PC-3 (cell line): ENCODE measurements at regions not wholly inside any gene's neighbourhood (a gene's known extent, or its start where the extent isn't known, plus 50 kb on each side); places are given as distances from the start of the nearest gene placed in this dataset.

Source experiments
- EZH2 ChIP-seq: fragments of 300-600 bp; sonication (generic); IDR thresholded peaks from one replicate; pipeline ENCODE4 v1.6.1; 2017; ENCODE audit warnings: antibody characterized with exemption, mild to moderate bottlenecking, low read length; ENCODE audit not compliant: unreplicated experiment
- EZH2phosphoT487 ChIP-seq: fragments of 300-600 bp; sonication (generic); IDR thresholded peaks from 2 replicates; pipeline ENCODE4 v1.6.1; 2018; ENCODE audit warnings: mild to moderate bottlenecking, antibody characterized with exemption, low read length, borderline replicate concordance
- TF ChIP-seq, protein P1 (sequence below): fragments of 300-600 bp; sonication (generic); conservative IDR thresholded peaks from 2 replicates; pipeline ENCODE4 v1.5.1; 2017; ENCODE audit warnings: antibody characterized with exemption, low read depth, mild to moderate bottlenecking, low read length

GRCh38 chrX:144297221-144297620 lies 413.4 kb downstream of the UBE2NL start:
- TF ChIP-seq EZH2phosphoT487 (no peak), EZH2 (no peak)
- TF ChIP-seq, protein P1, sequence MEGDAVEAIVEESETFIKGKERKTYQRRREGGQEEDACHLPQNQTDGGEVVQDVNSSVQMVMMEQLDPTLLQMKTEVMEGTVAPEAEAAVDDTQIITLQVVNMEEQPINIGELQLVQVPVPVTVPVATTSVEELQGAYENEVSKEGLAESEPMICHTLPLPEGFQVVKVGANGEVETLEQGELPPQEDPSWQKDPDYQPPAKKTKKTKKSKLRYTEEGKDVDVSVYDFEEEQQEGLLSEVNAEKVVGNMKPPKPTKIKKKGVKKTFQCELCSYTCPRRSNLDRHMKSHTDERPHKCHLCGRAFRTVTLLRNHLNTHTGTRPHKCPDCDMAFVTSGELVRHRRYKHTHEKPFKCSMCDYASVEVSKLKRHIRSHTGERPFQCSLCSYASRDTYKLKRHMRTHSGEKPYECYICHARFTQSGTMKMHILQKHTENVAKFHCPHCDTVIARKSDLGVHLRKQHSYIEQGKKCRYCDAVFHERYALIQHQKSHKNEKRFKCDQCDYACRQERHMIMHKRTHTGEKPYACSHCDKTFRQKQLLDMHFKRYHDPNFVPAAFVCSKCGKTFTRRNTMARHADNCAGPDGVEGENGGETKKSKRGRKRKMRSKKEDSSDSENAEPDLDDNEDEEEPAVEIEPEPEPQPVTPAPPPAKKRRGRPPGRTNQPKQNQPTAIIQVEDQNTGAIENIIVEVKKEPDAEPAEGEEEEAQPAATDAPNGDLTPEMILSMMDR: no peak
